Activated CD4-positive, alpha-beta T cell treated with anti-CD3 and anti-CD28 coated beads for 24 hours (primary cell): ENCODE measurements at regions not wholly inside any gene's neighbourhood (a gene's known extent, or its start where the extent isn't known, plus 50 kb on each side); places are given as distances from the start of the nearest gene placed in this dataset.

ENCODE experiments used
- DNase-seq, 2 donors: peaks; one replicate each; pipeline ENCODE4 v3.0.0-alpha.2; 2020; ENCODE audit warnings: low read depth in 2 of 2

DNA sequence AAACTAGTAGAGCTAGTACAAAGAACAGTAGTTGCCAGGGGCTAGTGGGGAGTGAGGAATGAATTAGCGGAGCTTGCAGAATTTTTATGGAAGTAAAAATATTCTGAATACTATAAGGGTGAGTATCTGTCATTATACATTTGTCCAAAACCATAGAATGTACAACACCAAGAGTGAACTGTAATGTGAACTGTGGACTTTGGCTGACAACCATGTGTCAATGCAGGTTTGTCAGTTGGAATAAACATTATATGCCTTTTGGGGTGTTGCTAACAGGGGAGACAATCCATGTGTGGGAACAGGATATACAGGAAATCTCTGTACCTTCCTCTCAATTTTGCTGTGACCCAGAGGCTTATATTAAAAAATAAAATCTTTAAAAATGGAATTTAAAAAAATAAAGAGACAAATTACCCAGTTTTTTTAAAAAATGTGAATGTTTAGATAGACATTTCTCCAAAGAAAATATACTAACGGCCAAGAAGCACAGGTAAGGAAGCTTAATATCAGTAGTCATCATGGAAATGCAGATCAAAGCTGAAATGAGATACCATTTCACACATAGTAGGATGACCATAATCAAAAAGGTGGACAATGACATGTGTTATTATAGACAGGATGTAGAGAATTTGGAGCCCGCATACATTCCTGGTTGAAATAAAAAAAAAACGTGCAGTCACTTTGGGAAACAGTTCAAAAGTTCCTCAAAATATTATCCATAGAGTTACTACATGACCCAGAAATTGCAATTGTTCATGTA lies 899.8 kb downstream of the RAB28 start:
- no peak for DNase-seq

DNA sequence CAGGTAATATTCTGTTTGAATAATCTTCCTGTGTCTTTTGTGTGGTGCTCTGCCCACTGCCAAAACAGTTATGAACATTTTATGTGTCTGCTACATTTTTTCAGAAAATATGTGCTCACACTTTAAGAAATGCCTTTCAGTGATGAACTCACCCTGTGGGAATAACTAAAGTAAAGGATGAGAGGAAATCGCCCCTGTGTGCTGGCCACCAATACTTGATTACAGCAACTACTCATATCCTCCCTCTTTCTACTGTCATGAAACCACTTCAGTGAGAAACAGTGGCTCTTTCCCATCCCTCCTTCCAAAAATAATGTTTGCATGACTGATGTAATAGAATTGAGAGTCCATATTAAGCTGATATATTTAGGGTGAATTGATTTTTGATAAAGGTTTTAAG lies 900.9 kb downstream of the RAB28 start:
- DNase-seq, result no peak

DNA sequence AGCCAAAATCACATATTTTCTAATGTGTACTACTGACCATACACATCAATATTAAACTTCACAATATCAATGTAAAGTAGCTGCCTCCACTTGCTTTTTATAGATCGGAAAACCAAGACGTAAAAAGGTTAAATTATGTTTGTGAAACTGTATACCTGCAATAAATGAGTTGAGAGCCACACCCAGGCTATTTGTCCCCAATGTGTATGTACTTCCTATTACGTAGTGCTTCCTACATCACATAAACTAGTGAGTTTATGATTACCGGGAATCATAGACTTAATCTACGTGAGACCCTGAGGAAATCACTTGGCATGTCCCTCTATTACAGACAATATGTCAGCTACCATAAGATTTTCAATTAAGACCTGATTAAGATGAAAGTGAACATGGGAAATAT lies 903.4 kb downstream of the RAB28 start:
- DNase-seq, result no peak

DNA sequence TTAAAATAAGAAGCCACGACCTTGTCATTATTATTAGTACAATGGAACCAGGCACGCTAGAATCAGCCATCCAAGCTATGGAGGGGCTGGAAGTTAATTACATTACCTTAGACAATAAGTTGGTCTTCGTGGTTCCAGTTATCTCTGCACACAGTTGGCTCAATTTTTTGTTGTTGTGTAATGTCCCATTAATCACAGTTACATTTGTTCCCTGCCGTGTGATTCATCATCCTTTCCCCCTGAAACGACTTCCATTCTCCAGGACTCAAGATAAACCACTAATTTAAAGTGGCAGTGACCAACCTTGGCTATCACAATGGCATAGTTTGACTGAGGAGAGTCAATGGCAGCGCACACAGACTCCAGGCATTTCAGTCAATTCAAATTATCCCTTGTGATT lies 905.0 kb downstream of the RAB28 start:
- no peak for DNase-seq

DNA sequence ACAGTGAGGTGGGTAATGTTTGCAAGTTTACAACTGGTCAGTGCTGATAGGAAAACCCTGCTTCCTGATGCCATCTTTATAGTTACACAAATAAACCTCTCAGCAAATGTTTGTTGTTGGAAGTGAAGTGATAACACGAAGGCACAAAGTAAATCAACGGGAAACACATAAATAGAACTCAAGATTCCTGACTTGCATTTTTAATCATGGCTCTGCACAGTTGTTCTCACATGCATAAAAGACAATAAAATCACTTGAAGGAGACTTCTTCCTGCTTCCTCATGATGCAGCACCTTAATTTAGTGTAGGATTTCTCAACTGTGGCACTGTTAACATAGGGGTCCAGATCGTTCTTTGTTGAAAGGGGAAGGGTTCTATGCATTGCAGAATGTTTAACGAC lies 907.7 kb downstream of the RAB28 start:
- DNase-seq, result no peak

DNA sequence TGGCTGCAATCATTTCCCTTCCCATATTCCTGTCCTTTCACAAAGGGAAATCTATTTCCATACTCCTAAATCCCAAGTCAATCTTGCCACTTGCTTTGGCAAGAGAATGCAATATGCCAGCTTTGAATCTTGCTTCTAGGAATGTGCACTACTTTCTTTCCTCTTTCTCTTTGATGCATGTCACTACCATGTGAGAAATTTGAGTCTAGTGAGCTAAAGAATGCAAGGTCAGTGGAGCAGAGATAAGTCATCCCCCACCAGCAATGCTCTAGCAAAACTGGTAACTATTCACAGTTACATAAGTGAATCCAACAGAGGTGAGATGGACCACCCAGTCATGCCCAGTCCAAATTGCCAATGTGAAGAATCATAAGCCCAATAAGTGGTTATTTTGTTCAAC lies 910.4 kb downstream of the RAB28 start:
- no peak for DNase-seq

DNA sequence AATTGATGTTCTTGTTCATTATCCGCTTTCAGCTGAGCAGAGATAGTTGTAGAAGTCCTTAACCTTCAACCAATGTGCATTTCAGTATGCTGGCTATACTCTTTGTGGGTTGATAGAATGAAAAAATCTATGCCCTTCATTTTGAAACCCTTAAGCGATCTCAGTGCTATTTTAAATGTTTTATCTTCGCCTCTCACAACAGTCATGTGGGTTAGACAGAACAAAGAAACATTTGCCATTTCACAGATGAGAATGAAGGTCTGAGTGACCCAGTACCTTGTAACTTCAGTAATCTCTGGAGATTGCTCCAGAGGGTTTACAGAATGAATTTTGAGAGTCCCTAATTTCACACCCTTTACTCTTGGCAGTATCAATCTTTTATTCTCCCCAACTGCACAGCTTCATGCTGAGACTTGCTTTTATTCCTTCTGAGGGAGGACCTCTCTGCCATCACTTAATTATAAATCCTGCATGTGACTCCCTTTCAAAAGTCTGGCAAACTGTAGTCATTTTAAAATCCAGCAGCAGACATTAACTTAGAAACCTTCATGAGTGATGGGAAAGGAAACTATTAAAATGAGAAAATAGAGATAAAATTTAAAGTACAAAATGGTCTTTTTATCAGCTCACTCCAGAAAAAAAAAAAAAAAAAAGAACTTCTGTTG lies 921.5 kb downstream of the RAB28 start:
- DNase-seq, result no peak

DNA sequence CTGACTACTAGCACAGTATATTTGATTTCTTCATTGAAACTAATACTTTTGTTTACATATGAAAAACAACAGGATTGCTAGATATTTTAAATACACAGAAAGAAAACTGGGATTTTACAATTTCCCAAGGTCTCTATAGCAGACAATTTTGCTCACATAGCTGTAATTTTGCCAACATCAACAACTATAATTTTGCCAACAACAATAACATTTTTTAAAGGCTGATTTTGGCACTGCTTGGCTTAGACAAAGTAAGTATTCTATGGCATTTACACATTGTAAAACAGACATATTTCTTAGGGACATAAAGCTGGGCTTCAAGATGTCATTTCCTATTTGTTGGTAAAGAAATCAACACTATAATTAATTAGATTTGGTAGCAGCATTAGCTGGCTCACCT lies 922.1 kb downstream of the RAB28 start:
- no peak for DNase-seq

DNA sequence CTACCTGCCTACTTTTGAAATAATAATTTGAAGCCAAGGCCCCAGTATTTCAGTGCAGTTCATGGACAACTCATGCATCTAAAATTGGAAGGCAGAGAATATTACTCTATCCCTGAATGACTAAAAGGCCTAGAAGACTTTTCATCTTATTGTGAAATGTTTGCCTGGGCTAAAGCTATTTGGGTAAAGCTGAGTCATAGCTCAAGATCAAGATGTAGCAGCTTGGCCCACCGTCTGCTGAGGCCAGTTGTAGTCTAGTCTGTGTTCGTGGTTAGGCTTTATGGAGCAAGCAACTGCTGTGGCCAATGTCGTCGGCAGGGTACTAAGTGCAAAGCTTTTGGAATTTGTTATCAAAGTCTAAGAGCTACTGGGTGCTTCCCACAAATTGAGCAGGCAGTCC lies 929.1 kb downstream of the RAB28 start:
- DNase-seq, result no peak

DNA sequence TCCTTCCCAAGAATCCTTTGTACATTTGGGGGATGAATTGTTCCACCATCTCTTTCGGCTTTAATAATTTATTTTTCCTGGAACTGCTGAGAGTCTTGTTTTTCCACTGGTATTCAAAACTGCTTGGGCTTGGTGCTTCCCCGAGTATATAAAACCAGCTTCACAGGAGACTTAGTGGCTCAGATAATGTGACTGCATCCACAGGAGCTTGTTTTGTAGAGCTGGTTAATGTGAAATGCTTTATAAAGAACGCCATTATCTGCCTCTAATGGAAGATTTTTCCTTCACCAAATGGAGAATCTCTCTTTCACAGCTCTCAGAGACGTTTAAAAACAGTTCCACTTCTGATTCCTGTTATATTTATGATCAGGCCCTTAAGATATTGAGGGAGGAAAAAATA lies 935.5 kb downstream of the RAB28 start:
- no peak for DNase-seq

DNA sequence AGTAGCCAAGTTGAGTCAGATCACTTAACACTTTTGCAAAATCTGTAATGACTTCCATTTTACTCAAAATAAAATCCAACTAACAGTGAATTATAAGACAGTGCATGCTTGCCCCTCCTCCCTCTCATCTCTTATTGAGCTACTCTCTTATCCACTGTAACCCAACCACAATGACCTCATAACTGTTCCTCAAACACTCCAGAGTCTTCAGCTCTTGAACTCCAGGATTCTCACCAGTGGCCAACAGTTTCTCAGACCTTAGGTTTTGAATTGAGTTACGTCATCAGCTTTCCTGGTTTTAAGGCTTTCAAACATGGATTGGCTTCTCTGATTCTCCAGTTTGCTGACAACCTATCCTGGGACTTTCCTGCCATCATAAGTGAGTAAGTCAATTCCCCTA lies 938.3 kb downstream of the RAB28 start:
- DNase-seq, result no peak

DNA sequence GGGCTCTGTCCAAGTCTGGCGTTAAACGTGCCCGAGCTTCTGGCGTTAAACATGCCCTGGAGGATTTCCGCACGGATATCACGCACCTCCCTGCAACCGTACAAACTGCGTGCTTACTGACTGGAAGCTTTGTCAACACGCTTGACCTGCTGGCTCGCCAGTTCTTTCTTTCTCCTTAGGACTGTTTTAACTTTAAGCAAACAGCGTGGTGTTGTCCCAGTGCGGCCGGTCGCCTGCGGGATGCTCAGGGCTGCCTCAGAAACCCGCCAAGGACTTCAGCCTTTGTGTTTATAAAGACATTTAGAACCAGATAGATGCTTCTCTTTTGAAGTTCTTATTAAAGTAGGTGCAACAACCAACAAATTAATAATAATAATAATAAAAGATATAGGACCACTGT lies 946.0 kb downstream of the RAB28 start:
- DNase-seq, result no peak

DNA sequence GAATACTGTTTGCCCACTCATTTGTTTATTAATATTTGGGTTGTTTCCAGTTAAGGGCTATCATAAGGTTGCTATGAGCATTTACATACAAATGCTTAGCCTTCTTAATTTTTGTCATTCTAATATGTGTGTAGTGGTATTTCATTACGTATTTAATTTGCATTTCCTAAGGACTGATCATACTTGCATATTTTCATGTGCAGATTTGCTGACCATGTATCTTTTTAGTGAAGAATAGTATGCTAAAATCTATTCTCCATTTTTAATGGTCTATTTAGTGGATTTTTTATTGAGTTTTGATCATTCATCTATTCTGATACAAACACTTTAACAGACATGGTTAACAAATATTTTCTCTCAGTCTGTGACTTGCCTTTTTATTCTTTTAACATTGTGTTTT lies 949.5 kb downstream of the RAB28 start:
- DNase-seq, result no peak

DNA sequence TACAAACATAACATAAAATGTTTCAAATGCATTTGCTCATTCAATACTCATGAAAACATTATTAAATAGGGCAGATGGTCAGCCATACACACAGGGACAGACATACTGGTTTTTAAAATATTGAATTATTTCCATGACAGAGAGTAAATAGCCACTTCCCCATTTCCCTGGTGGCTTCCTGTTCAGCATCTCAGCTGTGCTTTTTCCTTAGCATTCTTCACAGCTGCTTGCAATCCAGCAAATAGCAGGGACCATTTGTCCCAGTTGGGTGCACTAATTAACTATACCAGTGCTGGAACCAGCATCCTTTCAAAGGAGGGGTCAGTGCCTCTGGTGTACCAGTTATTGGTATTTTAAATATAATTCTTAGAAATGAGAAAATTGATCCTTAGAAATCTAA lies 964.7 kb downstream of the RAB28 start:
- DNase-seq, result no peak

DNA sequence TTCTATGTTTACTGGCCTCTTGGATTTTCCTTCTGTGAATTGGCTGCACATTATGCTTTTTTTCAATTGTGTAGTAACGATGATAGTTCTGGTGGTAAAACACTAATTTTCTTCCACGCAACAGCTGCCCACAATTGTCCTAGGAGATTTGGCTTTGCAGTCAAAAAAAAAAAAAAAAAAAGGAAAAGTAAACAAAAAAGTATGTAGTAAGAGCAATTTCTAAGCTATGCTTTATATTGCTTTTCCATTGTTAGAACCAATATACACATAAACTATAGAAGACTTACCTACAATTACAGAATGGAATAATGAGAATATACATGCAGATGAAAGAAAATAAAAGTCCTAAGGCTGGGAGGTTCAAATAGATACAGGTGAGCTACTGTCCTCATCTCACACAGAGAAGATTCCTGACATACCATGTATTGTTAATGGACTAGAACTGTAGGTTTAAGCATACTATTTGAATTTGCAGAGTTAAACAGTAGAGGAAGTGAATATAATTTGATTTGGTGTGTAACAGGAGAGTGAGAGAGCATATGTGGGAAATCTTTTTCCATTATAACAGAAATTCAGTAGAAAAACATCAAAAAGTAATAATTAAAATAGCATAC lies 976.2 kb downstream of the RAB28 start:
- no peak for DNase-seq

DNA sequence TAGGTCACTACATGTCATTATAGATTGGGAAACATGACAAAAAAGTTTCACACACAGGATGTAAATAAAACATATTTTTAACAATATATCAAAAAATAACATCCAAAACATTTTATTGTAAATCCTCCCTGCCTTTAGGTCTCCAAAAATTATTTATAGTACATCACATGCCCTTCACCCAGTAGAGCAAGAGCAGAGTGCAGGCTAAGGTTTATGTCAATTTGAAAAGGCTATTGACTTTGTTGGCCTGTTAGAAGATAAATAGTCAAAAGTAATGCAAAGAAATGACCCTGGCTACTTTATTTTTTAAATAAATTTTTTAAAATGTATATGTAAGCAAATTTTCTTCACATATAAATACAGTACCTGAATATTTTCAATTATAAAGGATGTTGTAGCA lies 983.7 kb downstream of the RAB28 start:
- no peak for DNase-seq

DNA sequence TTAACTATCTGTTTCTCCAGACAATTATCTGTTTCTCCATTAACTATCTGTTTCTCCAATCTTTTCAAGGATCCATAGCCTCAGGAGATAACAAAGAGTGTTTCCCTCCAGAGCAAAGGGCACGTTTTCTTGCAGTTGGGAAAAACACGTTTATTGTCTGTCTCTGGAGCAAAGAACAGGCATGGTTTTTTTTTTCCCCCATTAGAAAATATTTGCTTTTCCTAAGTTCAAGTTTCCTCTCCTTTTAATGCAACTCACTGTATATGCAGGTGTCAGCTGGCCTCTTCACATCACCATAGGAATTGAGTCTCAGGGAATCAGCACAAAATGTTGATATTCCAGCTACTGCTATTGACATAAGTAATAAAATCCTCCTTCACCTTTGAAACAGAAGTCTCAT lies 984.4 kb downstream of the RAB28 start:
- DNase-seq, result no peak

DNA sequence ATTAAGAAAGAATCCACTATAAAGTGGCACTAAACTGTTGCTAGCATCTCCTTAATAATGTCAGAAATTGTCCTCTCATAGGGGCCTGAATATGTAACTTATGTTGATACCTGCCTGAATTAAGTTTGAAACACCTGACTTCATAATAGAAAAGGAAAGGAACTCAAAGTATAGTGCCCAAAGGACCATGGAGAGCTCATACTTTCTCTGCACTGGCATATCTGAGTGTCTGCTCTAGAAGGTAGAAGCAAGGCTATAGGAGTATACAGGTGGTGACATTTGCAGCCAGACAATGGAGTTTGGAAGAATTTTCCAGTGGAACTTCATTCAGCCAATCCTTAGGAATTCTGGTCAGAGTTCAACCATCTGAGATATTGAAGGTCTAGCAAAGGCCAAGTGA lies 988.9 kb downstream of the RAB28 start:
- DNase-seq, result no peak

DNA sequence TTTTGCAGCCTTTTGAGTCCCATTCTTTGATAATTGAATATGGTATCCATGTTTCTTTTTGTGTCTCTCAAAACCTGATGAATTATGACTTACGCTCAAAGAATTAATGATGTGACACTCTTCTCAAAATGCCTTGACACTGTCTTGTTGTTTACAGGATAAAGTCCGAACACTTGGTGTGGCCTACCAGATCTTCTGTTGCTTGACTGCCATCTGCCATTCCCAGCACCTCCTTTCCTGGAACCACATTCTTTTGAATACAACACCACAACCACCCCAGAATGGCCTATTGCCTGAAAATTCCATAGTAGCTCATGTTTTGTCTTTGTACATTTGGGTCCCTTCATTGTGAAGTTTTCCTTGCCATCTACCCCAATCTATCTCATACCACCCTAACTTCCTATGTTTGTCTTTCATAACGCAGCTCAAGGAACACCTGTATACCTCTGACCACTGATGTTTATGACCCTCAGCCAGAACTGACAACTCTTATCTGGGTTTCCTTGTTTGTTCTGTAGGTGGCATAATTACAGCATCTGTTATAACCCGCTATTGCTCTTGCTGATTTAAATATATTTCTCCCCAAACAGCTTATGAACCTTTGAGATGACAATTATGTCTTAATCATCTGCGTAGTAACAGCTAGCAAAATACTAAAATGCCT lies 991.3 kb downstream of the RAB28 start:
- no peak for DNase-seq

DNA sequence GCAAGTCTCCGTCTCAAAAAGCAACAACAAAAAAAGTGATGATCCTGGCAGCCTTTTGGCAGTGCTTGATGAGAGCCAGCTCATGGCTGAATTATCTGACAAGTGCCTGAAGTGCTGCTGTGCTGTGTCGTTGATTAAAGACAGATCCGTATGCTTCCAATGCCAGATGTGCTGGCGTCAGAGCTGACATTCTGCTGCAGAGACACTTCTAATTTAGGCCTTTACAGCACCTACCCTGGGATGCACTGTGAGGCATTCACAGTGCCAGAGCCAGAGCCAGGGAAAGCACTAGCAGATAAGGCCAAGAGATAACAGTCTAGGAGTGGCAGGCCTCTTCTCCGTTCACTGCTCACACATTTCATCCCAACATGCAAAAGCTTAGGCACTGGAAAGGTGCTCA lies 995.5 kb downstream of the RAB28 start:
- DNase-seq, result no peak

DNA sequence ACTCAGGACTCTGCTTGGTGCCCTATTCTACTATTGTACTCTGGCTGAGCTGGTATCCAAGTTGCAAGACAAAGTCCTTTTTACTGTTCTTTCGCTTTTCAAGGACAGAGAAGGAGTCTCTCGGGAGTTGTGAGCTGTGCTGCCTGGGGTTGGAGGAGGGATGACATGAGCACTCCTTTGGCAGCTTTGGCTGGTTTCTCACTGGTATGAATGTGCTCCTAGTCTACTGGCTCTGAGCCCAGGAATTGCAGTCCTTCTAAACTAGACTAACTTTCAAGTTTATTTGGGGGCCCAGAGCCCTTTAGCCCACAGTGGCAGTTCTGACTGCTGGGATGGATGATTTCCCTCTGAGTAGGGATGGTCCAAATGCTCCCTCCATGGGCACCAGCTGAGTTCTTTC lies 997.1 kb downstream of the RAB28 start:
- no peak for DNase-seq

DNA sequence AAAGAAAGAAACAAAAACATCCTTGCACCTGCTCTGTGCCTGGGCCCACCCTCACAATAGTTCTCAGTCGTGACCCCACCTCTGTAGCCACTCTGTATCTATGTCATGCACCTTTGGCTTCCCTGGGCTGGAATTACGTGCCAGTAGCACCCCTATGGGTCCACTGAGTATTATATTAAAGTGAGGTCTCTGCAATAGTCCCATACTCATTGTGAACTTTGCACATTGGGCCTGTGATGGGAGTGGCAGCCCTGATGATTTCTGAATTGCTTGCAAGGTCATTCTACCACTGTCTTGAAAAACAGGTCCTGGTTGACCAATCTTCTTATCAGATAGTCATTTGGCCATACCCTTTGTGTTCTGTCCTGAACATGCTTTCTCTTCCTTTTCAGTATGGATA lies 1012.1 kb downstream of the RAB28 start:
- DNase-seq, result no peak

DNA sequence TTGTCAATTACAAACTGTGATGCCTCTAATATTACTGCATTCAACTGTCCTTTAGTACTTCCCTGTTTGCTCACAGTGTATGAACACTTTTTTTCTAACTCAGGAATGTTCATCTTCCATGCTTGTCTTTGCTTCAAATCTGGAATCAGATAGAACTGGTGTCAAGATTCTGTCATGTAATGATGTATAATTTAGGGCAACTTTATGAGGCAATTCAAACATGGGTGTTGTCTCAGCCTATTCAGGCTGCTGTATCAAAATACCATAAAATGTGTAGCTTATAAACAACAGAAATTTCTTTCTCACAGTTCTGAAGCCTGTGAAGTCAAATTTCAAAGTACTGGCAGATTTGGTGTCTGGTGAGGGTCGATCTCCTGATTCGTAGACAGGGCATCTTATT lies 1012.9 kb downstream of the RAB28 start:
- DNase-seq, result no peak
